DOHH2 (cell line): ENCODE measurements at regions not wholly inside any gene's neighbourhood (a gene's known extent, or its start where the extent isn't known, plus 50 kb on each side); places are given as distances from the start of the nearest gene placed in this dataset.

Experiments used
- CTCF ChIP-seq: fragments of 200-600 bp; sonication (generic); IDR thresholded peaks from one replicate; pipeline ENCODE4 v1.5.1; 2014; ENCODE audit warnings: antibody characterized with exemption, mild to moderate bottlenecking, low read depth, low read length; ENCODE audit not compliant: poor library complexity, severe bottlenecking
- EZH2phosphoT487 ChIP-seq: fragments of 200-600 bp; sonication (generic); IDR thresholded peaks from 2 replicates; pipeline ENCODE4 v1.6.1; 2017; ENCODE audit warnings: borderline replicate concordance, mild to moderate bottlenecking, antibody characterized with exemption, low read length, moderate library complexity, mixed read lengths

GRCh38 chr15:25237291-25237978 lies 201.4 kb downstream of the UBE3A start:
- TF ChIP-seq CTCF = no peak
- no peak for TF ChIP-seq EZH2phosphoT487
